Activated CD4-positive, alpha-beta T cell treated with anti-CD3 and anti-CD28 coated beads, Interleukin-2, amount 10 ng/mL, durations not matched to agents 24 days and 14 days (primary cell): ENCODE measurements at regions not wholly inside any gene's neighbourhood (a gene's known extent, or its start where the extent isn't known, plus 50 kb on each side); places are given as distances from the start of the nearest gene placed in this dataset.

Experiments
- DNase-seq: peaks from one replicate; pipeline ENCODE4 v3.0.0; 2022
- H3K27ac Mint-ChIP-seq: one replicate; pipeline ENCODE4 v1.8.0; 2022; ENCODE audit warnings: mild to moderate bottlenecking, mixed read lengths
- H3K27me3 Mint-ChIP-seq: one replicate; pipeline ENCODE4 v1.8.0; 2022; ENCODE audit warnings: mixed read lengths
- H3K36me3 Mint-ChIP-seq: one replicate; pipeline ENCODE4 v1.8.0; 2022; ENCODE audit warnings: low read depth, mild to moderate bottlenecking, mixed read lengths
- H3K4me1 Mint-ChIP-seq: one replicate; pipeline ENCODE4 v1.8.0; 2021; ENCODE audit warnings: mixed read lengths
- H3K4me3 Mint-ChIP-seq: one replicate; pipeline ENCODE4 v1.8.0; 2022; ENCODE audit warnings: mild to moderate bottlenecking, moderate library complexity, mixed read lengths
- H3K9me3 Mint-ChIP-seq: one replicate; pipeline ENCODE4 v1.8.0; 2021; ENCODE audit warnings: mixed read lengths
- intact Hi-C: fragments of 100-400 bp; cut with micrococcal nuclease; formaldehyde crosslinking; loops from one replicate; pipeline ENCODE4 v1.15.1; 2023

- no peak overlapping the region for H3K27ac Mint-ChIP-seq
- H3K36me3 Mint-ChIP-seq, result peaks cover 6% of the 10 kb centered on the region
- H3K27me3 Mint-ChIP-seq, result no peaks in the 10 kb centered on the region
- no peak for DNase-seq
- no peak overlapping the region for H3K4me3 Mint-ChIP-seq
- H3K9me3 Mint-ChIP-seq, result no peaks in the 10 kb centered on the region
- intact Hi-C loops, result loop anchor here (5.0 kb wide), 2 partner anchors 34 to 119 kb away; partner anchors contain the start of gene HNRNPA3
- peaks cover 14% of the 10 kb centered on the region for H3K4me1 Mint-ChIP-seq
These were observed 61.0 kb upstream of the AGPS start for GRCh38 chr2:177331466-177331997.

- DNase-seq, result peak; percentile 88
- Mint-ChIP-seq H3K27me3 (no peaks in the 10 kb centered on the region), H3K4me1 (peaks cover 15% of the 10 kb centered on the region), H3K9me3 (no peaks in the 10 kb centered on the region), H3K27ac (no peak overlapping the region), H3K36me3 (peaks cover 6% of the 10 kb centered on the region), H3K4me3 (no peak overlapping the region)
- intact Hi-C loops, result loop anchor here (1.0 to 5.0 kb wide), 4 partner anchors 35 to 168 kb away; partner anchors contain the start of gene HNRNPA3
These were observed 60.3 kb upstream of the AGPS start for GRCh38 chr2:177332026-177332991.

GRCh38 chr2:177332992-177333388 lies 59.6 kb upstream of the AGPS start:
- H3K27ac Mint-ChIP-seq, result no peak overlapping the region
- H3K27me3 Mint-ChIP-seq, result no peaks in the 10 kb centered on the region
- no peak for DNase-seq
- no peak overlapping the region for H3K4me3 Mint-ChIP-seq
- peaks cover 18% of the 10 kb centered on the region for H3K4me1 Mint-ChIP-seq
- intact Hi-C loops, result loop anchor here (1.0 to 5.0 kb wide), 4 partner anchors 36 to 169 kb away; partner anchors contain the start of gene HNRNPA3
- H3K9me3 Mint-ChIP-seq, result no peaks in the 10 kb centered on the region
- H3K36me3 Mint-ChIP-seq, result peaks cover 6% of the 10 kb centered on the region

GRCh38 chr2:177334940-177335543 lies 57.5 kb upstream of the AGPS start:
- Mint-ChIP-seq H3K27ac (no peak overlapping the region), H3K9me3 (no peaks in the 10 kb centered on the region), H3K36me3 (peaks cover 4% of the 10 kb centered on the region), H3K27me3 (no peaks in the 10 kb centered on the region), H3K4me3 (no peak overlapping the region), H3K4me1 (peaks cover 15% of the 10 kb centered on the region)
- intact Hi-C loops, result loop anchor here (1.0 to 5.0 kb wide), 7 partner anchors 38 to 428 kb away; partner anchors contain the start of gene HNRNPA3
- DNase-seq, result peak; percentile 80

GRCh38 chr2:177335917-177336450 lies 56.6 kb upstream of the AGPS start:
- Mint-ChIP-seq H3K36me3 (peaks cover 4% of the 10 kb centered on the region), H3K9me3 (no peaks in the 10 kb centered on the region), H3K27me3 (no peaks in the 10 kb centered on the region), H3K4me1 (peaks cover 15% of the 10 kb centered on the region), H3K4me3 (no peak overlapping the region), H3K27ac (no peak overlapping the region)
- DNase-seq, result no peak
- intact Hi-C loops, result loop anchor here (1.0 to 5.0 kb wide), 5 partner anchors 80 to 427 kb away; a partner anchor contains a TSS

GRCh38 chr2:177338177-177338721 lies 54.3 kb upstream of the AGPS start:
- H3K4me3 Mint-ChIP-seq, result no peak overlapping the region
- peaks cover 7% of the 10 kb centered on the region for H3K4me1 Mint-ChIP-seq
- H3K36me3 Mint-ChIP-seq, result no peaks in the 10 kb centered on the region
- intact Hi-C loops, result loop anchor here (5.0 kb wide), 1 partner anchor 279 kb away; a partner anchor contains a TSS
- no peaks in the 10 kb centered on the region for H3K9me3 Mint-ChIP-seq
- no peaks in the 10 kb centered on the region for H3K27me3 Mint-ChIP-seq
- no peak for DNase-seq
- no peak overlapping the region for H3K27ac Mint-ChIP-seq

GRCh38 chr2:177340158-177340557 lies 52.4 kb upstream of the AGPS start:
- Mint-ChIP-seq H3K4me1 (peaks cover 7% of the 10 kb centered on the region), H3K27me3 (no peaks in the 10 kb centered on the region), H3K27ac (no peak overlapping the region), H3K36me3 (no peaks in the 10 kb centered on the region), H3K4me3 (no peak overlapping the region), H3K9me3 (no peaks in the 10 kb centered on the region)
- intact Hi-C loops, result no loop called here
- DNase-seq, result no peak

- no peaks in the 10 kb centered on the region for H3K27me3 Mint-ChIP-seq
- intact Hi-C loops, result no loop called here
- H3K27ac Mint-ChIP-seq, result no peak overlapping the region
- DNase-seq, result no peak
- H3K4me3 Mint-ChIP-seq, result no peak overlapping the region
- H3K9me3 Mint-ChIP-seq, result no peaks in the 10 kb centered on the region
- H3K36me3 Mint-ChIP-seq, result no peaks in the 10 kb centered on the region
- H3K4me1 Mint-ChIP-seq, result peaks cover 4% of the 10 kb centered on the region
These were observed 49.8 kb upstream of the AGPS start for GRCh38 chr2:177342736-177343135.
